ENCODE measurements at regions not wholly inside any gene's neighbourhood (a gene's known extent, or its start where the extent isn't known, plus 50 kb on each side); places are given as distances from the start of the nearest gene placed in this dataset.
A peak's percentile ranks its signal among the peaks of the same experiment; 100 is the strongest.
"Not testable (repeated sequence)": the region's sequence is repeated elsewhere in the genome, so short reads cannot be mapped to it uniquely, and the experiment has no call there.

- FAIRE-seq: not testable (repeated sequence)
Measured at GRCh38 chr13:52324831-52325230, 81.1 kb downstream of the THSD1 start.

GRCh38 chr13:52319876-52320275, 86.1 kb downstream of the THSD1 start:
- FAIRE-seq: no peak

GRCh38 chr13:52309833-52310232, 96.1 kb downstream of the THSD1 start:
- FAIRE-seq: not testable (repeated sequence)

- FAIRE-seq: not testable (repeated sequence)
Measured at GRCh38 chr13:52306336-52306735, 99.6 kb downstream of the THSD1 start.

GRCh38 chr13:52303098-52303497, 102.9 kb downstream of the THSD1 start:
- FAIRE-seq: not testable (repeated sequence)

GRCh38 chr13:52302688-52303087, 103.3 kb downstream of the THSD1 start:
- not testable (repeated sequence) for FAIRE-seq

- FAIRE-seq: not testable (repeated sequence)
Measured at GRCh38 chr13:52301810-52302400, 104.1 kb downstream of the THSD1 start.

GRCh38 chr13:52298079-52298661, 107.8 kb downstream of the THSD1 start:
- not testable (repeated sequence) for FAIRE-seq

GRCh38 chr13:52288891-52289290, 117.1 kb downstream of the THSD1 start:
- not testable (repeated sequence) for FAIRE-seq

GRCh38 chr13:52281387-52281786, 122.0 kb upstream of the NEK3 start:
- not testable (repeated sequence) for FAIRE-seq

GRCh38 chr13:52279408-52279807, 120.0 kb upstream of the NEK3 start:
- not testable (repeated sequence) for FAIRE-seq

GRCh38 chr13:52254299-52254698, 94.9 kb upstream of the NEK3 start:
- FAIRE-seq: not testable (repeated sequence)

GRCh38 chr13:52240752-52241151, 81.4 kb upstream of the NEK3 start:
- FAIRE-seq: not testable (repeated sequence)

GRCh38 chr13:52235900-52236595, 76.7 kb upstream of the NEK3 start:
- peak; percentile 83 for FAIRE-seq

- FAIRE-seq: not testable (repeated sequence)
Measured at GRCh38 chr13:52234928-52235327, 75.5 kb upstream of the NEK3 start.

- FAIRE-seq: not testable (repeated sequence)
Measured at GRCh38 chr13:52223063-52223462, 63.7 kb upstream of the NEK3 start.

GRCh38 chr13:52213920-52214319, 54.5 kb upstream of the NEK3 start:
- not testable (repeated sequence) for FAIRE-seq

- not testable (repeated sequence) for FAIRE-seq
Measured at GRCh38 chr13:52212886-52213285, 53.5 kb upstream of the NEK3 start.

- not testable (repeated sequence) for FAIRE-seq
Measured at GRCh38 chr13:52211416-52211776, 52.0 kb upstream of the NEK3 start.

GRCh38 chr13:52210564-52211415, 51.4 kb upstream of the NEK3 start:
- not testable (repeated sequence) for FAIRE-seq

All from A204.1 (cell line).